ENCODE measurements at regions not wholly inside any gene's neighbourhood (a gene's known extent, or its start where the extent isn't known, plus 50 kb on each side); places are given as distances from the start of the nearest gene placed in this dataset.
"Not testable (repeated sequence)": the region's sequence is repeated elsewhere in the genome, so short reads cannot be mapped to it uniquely, and the experiment has no call there.

DNA sequence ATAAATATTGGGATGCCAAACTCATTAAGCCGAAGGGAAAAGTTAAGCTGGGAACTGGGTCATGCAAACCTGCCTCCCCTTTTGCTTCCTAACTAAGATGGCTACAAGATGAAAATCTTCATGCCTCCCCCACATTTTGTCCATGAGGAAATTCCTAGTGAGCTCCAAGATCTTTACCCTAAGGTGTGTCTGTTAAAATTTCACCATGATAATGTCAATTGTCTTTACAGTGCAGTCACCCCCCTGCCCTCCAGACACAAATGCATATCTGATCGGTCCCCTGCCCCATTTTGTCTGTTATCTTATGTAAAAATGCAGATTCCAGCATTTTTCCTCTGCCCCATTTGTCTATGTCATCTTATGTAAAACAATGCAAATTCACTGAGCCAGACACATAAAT is 51.3 kb upstream of the GOLGA8Q start:
- TF ChIP-seq, protein P1, sequence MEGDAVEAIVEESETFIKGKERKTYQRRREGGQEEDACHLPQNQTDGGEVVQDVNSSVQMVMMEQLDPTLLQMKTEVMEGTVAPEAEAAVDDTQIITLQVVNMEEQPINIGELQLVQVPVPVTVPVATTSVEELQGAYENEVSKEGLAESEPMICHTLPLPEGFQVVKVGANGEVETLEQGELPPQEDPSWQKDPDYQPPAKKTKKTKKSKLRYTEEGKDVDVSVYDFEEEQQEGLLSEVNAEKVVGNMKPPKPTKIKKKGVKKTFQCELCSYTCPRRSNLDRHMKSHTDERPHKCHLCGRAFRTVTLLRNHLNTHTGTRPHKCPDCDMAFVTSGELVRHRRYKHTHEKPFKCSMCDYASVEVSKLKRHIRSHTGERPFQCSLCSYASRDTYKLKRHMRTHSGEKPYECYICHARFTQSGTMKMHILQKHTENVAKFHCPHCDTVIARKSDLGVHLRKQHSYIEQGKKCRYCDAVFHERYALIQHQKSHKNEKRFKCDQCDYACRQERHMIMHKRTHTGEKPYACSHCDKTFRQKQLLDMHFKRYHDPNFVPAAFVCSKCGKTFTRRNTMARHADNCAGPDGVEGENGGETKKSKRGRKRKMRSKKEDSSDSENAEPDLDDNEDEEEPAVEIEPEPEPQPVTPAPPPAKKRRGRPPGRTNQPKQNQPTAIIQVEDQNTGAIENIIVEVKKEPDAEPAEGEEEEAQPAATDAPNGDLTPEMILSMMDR (IDR thresholded peaks at IDR 0.05; ENCODE audit: insufficient read depth, low read length) = not testable (repeated sequence)
- TF ChIP-seq, protein P2, sequence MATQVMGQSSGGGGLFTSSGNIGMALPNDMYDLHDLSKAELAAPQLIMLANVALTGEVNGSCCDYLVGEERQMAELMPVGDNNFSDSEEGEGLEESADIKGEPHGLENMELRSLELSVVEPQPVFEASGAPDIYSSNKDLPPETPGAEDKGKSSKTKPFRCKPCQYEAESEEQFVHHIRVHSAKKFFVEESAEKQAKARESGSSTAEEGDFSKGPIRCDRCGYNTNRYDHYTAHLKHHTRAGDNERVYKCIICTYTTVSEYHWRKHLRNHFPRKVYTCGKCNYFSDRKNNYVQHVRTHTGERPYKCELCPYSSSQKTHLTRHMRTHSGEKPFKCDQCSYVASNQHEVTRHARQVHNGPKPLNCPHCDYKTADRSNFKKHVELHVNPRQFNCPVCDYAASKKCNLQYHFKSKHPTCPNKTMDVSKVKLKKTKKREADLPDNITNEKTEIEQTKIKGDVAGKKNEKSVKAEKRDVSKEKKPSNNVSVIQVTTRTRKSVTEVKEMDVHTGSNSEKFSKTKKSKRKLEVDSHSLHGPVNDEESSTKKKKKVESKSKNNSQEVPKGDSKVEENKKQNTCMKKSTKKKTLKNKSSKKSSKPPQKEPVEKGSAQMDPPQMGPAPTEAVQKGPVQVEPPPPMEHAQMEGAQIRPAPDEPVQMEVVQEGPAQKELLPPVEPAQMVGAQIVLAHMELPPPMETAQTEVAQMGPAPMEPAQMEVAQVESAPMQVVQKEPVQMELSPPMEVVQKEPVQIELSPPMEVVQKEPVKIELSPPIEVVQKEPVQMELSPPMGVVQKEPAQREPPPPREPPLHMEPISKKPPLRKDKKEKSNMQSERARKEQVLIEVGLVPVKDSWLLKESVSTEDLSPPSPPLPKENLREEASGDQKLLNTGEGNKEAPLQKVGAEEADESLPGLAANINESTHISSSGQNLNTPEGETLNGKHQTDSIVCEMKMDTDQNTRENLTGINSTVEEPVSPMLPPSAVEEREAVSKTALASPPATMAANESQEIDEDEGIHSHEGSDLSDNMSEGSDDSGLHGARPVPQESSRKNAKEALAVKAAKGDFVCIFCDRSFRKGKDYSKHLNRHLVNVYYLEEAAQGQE (IDR thresholded peaks at IDR 0.05; ENCODE audit: insufficient replicate concordance, low read depth) = not testable (repeated sequence)
- TF ChIP-seq GABPA (IDR thresholded peaks at IDR 0.05; ENCODE audit: low read depth); POLR2AphosphoS5 (IDR thresholded peaks at IDR 0.05; ENCODE audit: low read depth); SPI1 (IDR thresholded peaks at IDR 0.05; ENCODE audit: borderline replicate concordance, low read depth): not testable (repeated sequence)
